Progenitor cell of endocrine pancreas (in vitro differentiated cells): ENCODE measurements at regions not wholly inside any gene's neighbourhood (a gene's known extent, or its start where the extent isn't known, plus 50 kb on each side); places are given as distances from the start of the nearest gene placed in this dataset.

Source experiments
- DNase-seq: peaks from one replicate; pipeline ENCODE4 v3.0.0; 2021; ENCODE audit warnings: low spot score; ENCODE audit not compliant: unreplicated experiment
- H3K27ac Mint-ChIP-seq: 2 replicates; pipeline ENCODE4 v1.8.0; 2021; ENCODE audit warnings: mild to moderate bottlenecking, moderate library complexity, mixed read lengths
- H3K27me3 Mint-ChIP-seq: 2 replicates; pipeline ENCODE4 v1.8.0; 2021; ENCODE audit warnings: mixed read lengths
- H3K36me3 Mint-ChIP-seq: 2 replicates; pipeline ENCODE4 v1.8.0; 2022; ENCODE audit warnings: mixed read lengths; ENCODE audit not compliant: insufficient read depth
- H3K4me1 Mint-ChIP-seq: 2 replicates; pipeline ENCODE4 v1.8.0; 2021; ENCODE audit warnings: low read depth, mixed read lengths
- H3K4me3 Mint-ChIP-seq: 2 replicates; pipeline ENCODE4 v1.8.0; 2021; ENCODE audit warnings: low read depth, mild to moderate bottlenecking, moderate library complexity, mixed read lengths
- H3K9me3 Mint-ChIP-seq: 2 replicates; pipeline ENCODE4 v1.8.0; 2021; ENCODE audit warnings: low read depth, mixed read lengths
- CTCF ChIP-seq: fragments of 200-600 bp; sonication (generic); IDR thresholded peaks from one replicate; pipeline ENCODE4 v1.5.0; 2021; ENCODE audit warnings: antibody characterized with exemption, mild to moderate bottlenecking; ENCODE audit not compliant: unreplicated experiment

GRCh38 chr1:103424650-103425049, 100.8 kb upstream of the RNPC3 start:
- TF ChIP-seq CTCF, result no peak

GRCh38 chr1:103416681-103417286, 108.7 kb upstream of the RNPC3 start:
- no peaks in the 10 kb centered on the region for H3K27me3 Mint-ChIP-seq
- TF ChIP-seq CTCF, result no peak
- H3K27ac Mint-ChIP-seq, result no peak overlapping the region
- DNase-seq, result no peak
- no peaks in the 10 kb centered on the region for H3K4me1 Mint-ChIP-seq
- no peaks in the 10 kb centered on the region for H3K36me3 Mint-ChIP-seq
- H3K4me3 Mint-ChIP-seq, result no peak overlapping the region
- no peaks in the 10 kb centered on the region for H3K9me3 Mint-ChIP-seq

More at GRCh38 chr1:103424650-103425049, 100.8 kb upstream of the RNPC3 start:
- no peaks in the 10 kb centered on the region for H3K36me3 Mint-ChIP-seq
- no peak overlapping the region for H3K4me3 Mint-ChIP-seq
- no peaks in the 10 kb centered on the region for H3K4me1 Mint-ChIP-seq
- no peak for DNase-seq
- peaks cover 3% of the 10 kb centered on the region for H3K9me3 Mint-ChIP-seq
- H3K27me3 Mint-ChIP-seq, result no peaks in the 10 kb centered on the region
- no peak overlapping the region for H3K27ac Mint-ChIP-seq

GRCh38 chr1:103387898-103388297, 137.6 kb upstream of the RNPC3 start:
- no peaks in the 10 kb centered on the region for H3K4me1 Mint-ChIP-seq
- no peak for TF ChIP-seq CTCF
- no peak overlapping the region for H3K27ac Mint-ChIP-seq
- DNase-seq, result no peak
- H3K9me3 Mint-ChIP-seq, result peaks cover 6% of the 10 kb centered on the region
- H3K36me3 Mint-ChIP-seq, result no peaks in the 10 kb centered on the region
- H3K27me3 Mint-ChIP-seq, result no peaks in the 10 kb centered on the region
- no peak overlapping the region for H3K4me3 Mint-ChIP-seq

GRCh38 chr1:103373991-103374390, 151.5 kb upstream of the RNPC3 start:
- no peaks in the 10 kb centered on the region for H3K27me3 Mint-ChIP-seq
- peaks cover 5% of the 10 kb centered on the region for H3K9me3 Mint-ChIP-seq
- no peak overlapping the region for H3K27ac Mint-ChIP-seq
- no peaks in the 10 kb centered on the region for H3K36me3 Mint-ChIP-seq
- no peak overlapping the region for H3K4me3 Mint-ChIP-seq
- TF ChIP-seq CTCF, result no peak
- H3K4me1 Mint-ChIP-seq, result no peaks in the 10 kb centered on the region
- no peak for DNase-seq

GRCh38 chr1:103372866-103373265, 152.6 kb upstream of the RNPC3 start:
- Mint-ChIP-seq H3K27me3 (no peaks in the 10 kb centered on the region), H3K4me3 (no peak overlapping the region), H3K4me1 (no peaks in the 10 kb centered on the region), H3K9me3 (no peaks in the 10 kb centered on the region), H3K36me3 (no peaks in the 10 kb centered on the region), H3K27ac (no peak overlapping the region)
- TF ChIP-seq CTCF, result no peak
- no peak for DNase-seq
